ENCODE measurements at regions not wholly inside any gene's neighbourhood (a gene's known extent, or its start where the extent isn't known, plus 50 kb on each side); places are given as distances from the start of the nearest gene placed in this dataset.

- Histone ChIP-seq H3K9me3 (no peaks in the 10 kb centered on the region), H3K4me1 (no peaks in the 10 kb centered on the region), H3K4me3 (no peak overlapping the region), H3K27ac (no peak overlapping the region), H3K27me3 (no peaks in the 10 kb centered on the region), H3K36me3 (no peaks in the 10 kb centered on the region)
- FAIRE-seq (no peak), DNase-seq (no peak), ATAC-seq (peak in 1 of 4 donors; percentile 34)
- no peak for TF ChIP-seq CTCF (IDR thresholded peaks at IDR 0.05)
- 63 to 84% methylated on average over 4 of the region's 4 CpGs for WGBS, 2 donors
- intact Hi-C loops (cut with DNase I): no loop called here
Measured at GRCh38 chr11:10990160-10990559, 132.3 kb upstream of the ZBED5 start.

DNA sequence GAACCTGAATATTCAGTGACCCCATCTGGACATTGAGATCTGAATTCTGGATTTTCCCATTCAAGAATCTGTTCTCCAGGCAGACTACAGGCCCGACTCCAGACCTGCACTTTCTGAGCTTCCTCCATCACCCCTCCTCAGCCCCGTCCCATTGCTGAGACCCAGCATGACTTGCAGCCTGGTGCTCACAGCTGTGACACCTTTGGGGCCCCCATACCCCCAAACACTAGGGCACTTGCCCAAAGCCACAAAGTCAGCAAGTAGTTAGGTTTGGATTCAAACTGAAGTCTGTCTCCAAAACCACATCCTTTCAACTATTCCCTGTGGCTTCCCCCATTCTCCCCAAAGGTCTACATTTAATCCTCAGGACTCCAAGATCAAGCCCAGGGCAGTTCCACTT, 128.2 kb upstream of the ZBED5 start:
- H3K27me3 ChIP-seq: no peaks in the 10 kb centered on the region
- intact Hi-C loops (cut with DNase I): no loop called here
- H3K27ac ChIP-seq: no peak overlapping the region
- DNase-seq: no peak
- WGBS, 2 donors: 71 to 88% methylated on average over 2 of the region's 2 CpGs
- TF ChIP-seq CTCF (IDR thresholded peaks at IDR 0.05): no peak
- H3K4me3 ChIP-seq: no peak overlapping the region
- ATAC-seq: no peak
- no peaks in the 10 kb centered on the region for H3K9me3 ChIP-seq
- no peak for FAIRE-seq
- no peaks in the 10 kb centered on the region for H3K36me3 ChIP-seq
- no peaks in the 10 kb centered on the region for H3K4me1 ChIP-seq

GRCh38 chr11:10984742-10985141, 126.9 kb upstream of the ZBED5 start:
- intact Hi-C loops (cut with DNase I): no loop called here
- FAIRE-seq: no peak
- TF ChIP-seq CTCF (IDR thresholded peaks at IDR 0.05): no peak
- H3K36me3 ChIP-seq: no peaks in the 10 kb centered on the region
- H3K4me3 ChIP-seq: no peak overlapping the region
- no peak for DNase-seq
- H3K27ac ChIP-seq: no peak overlapping the region
- 80 to 88% methylated on average over 5 of the region's 5 CpGs for WGBS, 2 donors
- no peaks in the 10 kb centered on the region for H3K27me3 ChIP-seq
- no peaks in the 10 kb centered on the region for H3K9me3 ChIP-seq
- no peak for ATAC-seq
- no peaks in the 10 kb centered on the region for H3K4me1 ChIP-seq

- Histone ChIP-seq H3K27ac (no peak overlapping the region), H3K4me1 (no peaks in the 10 kb centered on the region), H3K36me3 (no peaks in the 10 kb centered on the region), H3K27me3 (no peaks in the 10 kb centered on the region), H3K4me3 (no peak overlapping the region), H3K9me3 (no peaks in the 10 kb centered on the region)
- 73 to 92% methylated on average over 4 of the region's 4 CpGs for WGBS, 2 donors
- DNase-seq (no peak), FAIRE-seq (no peak), ATAC-seq (no peak)
- TF ChIP-seq CTCF (IDR thresholded peaks at IDR 0.05): no peak
- intact Hi-C loops (cut with DNase I): no loop called here
Measured at GRCh38 chr11:10984250-10984649, 126.4 kb upstream of the ZBED5 start.

GRCh38 chr11:10982704-10983510, 125.1 kb upstream of the ZBED5 start:
- no peaks in the 10 kb centered on the region for H3K9me3 ChIP-seq
- TF ChIP-seq CTCF (IDR thresholded peaks at IDR 0.05): no peak
- H3K4me3 ChIP-seq: no peak overlapping the region
- WGBS, 2 donors: 64 to 66% methylated on average over 6 of the region's 6 CpGs
- H3K36me3 ChIP-seq: no peaks in the 10 kb centered on the region
- FAIRE-seq (no peak), DNase-seq (no peak), ATAC-seq (no peak)
- intact Hi-C loops (cut with DNase I): no loop called here
- H3K27ac ChIP-seq: no peak overlapping the region
- H3K27me3 ChIP-seq: no peaks in the 10 kb centered on the region
- H3K4me1 ChIP-seq: no peaks in the 10 kb centered on the region
